GM23248 (cell line): ENCODE measurements at regions not wholly inside any gene's neighbourhood (a gene's known extent, or its start where the extent isn't known, plus 50 kb on each side); places are given as distances from the start of the nearest gene placed in this dataset.

Source experiments
- DNase-seq: peaks from one replicate; pipeline ENCODE4 v3.0.0-alpha.2; 2015
- H2AFZ ChIP-seq: fragments of 200-600 bp; sonication (generic); 2 replicates; pipeline ENCODE4 v1.6.1; 2016; ENCODE audit warnings: antibody characterized with exemption
- H3F3A ChIP-seq: fragments of 200-600 bp; sonication (generic); 2 replicates; pipeline ENCODE4 v1.6.1; 2016; ENCODE audit warnings: mild to moderate bottlenecking, antibody characterized with exemption, mixed run types; ENCODE audit not compliant: insufficient read depth
- H3K27ac ChIP-seq: fragments of 200-600 bp; sonication (generic); 2 replicates; pipeline ENCODE4 v1.5.1; 2016; ENCODE audit warnings: mild to moderate bottlenecking
- H3K27me3 ChIP-seq: fragments of 200-600 bp; sonication (generic); replicated peaks from 2 replicates; pipeline ENCODE4 v1.6.1; 2016; ENCODE audit warnings: mild to moderate bottlenecking; ENCODE audit not compliant: insufficient read depth
- H3K36me3 ChIP-seq: fragments of 200-600 bp; sonication (generic); 2 replicates; pipeline ENCODE4 v1.6.1; 2016; ENCODE audit warnings: low read depth, mild to moderate bottlenecking
- H3K4me1 ChIP-seq: fragments of 200-600 bp; sonication (generic); 2 replicates; pipeline ENCODE4 v1.6.1; 2016; ENCODE audit warnings: mild to moderate bottlenecking; ENCODE audit not compliant: insufficient read depth
- H3K4me2 ChIP-seq: fragments of 200-600 bp; sonication (generic); one replicate; pipeline ENCODE4 v1.6.1; 2016; ENCODE audit warnings: mild to moderate bottlenecking; ENCODE audit not compliant: unreplicated experiment
- H3K4me3 ChIP-seq: fragments of 200-600 bp; sonication (generic); 2 replicates; pipeline ENCODE4 v1.5.1; 2016; ENCODE audit warnings: mild to moderate bottlenecking
- H3K79me2 ChIP-seq: fragments of 200-600 bp; sonication (generic); 2 replicates; pipeline ENCODE4 v1.6.1; 2016; ENCODE audit warnings: mild to moderate bottlenecking; ENCODE audit not compliant: insufficient read depth
- H3K9ac ChIP-seq: fragments of 200-600 bp; sonication (generic); 2 replicates; pipeline ENCODE4 v1.6.1; 2016; ENCODE audit warnings: mild to moderate bottlenecking
- H3K9me2 ChIP-seq: fragments of 200-600 bp; sonication (generic); 2 replicates; pipeline ENCODE4 v1.6.1; 2016; ENCODE audit warnings: mixed run types, mild to moderate bottlenecking, moderate library complexity; ENCODE audit not compliant: insufficient read depth
- H3K9me3 ChIP-seq: fragments of 200-600 bp; sonication (generic); one replicate; pipeline ENCODE4 v1.6.1; 2017; ENCODE audit warnings: low read depth
- H4K20me1 ChIP-seq: fragments of 200-600 bp; sonication (generic); 2 replicates; pipeline ENCODE4 v1.6.0; 2016; ENCODE audit not compliant: insufficient read depth
- EZH2 ChIP-seq: fragments of 200-600 bp; sonication (generic); IDR thresholded peaks from 2 replicates; pipeline ENCODE4 v1.6.1; 2018; ENCODE audit warnings: antibody characterized with exemption, mild to moderate bottlenecking; ENCODE audit not compliant: insufficient read depth, poor library complexity, severe bottlenecking
- EZH2phosphoT487 ChIP-seq: fragments of 200-600 bp; sonication (generic); IDR thresholded peaks from 2 replicates; pipeline ENCODE4 v1.6.1; 2018; ENCODE audit warnings: antibody characterized with exemption, moderate library complexity, mild to moderate bottlenecking, low read depth; ENCODE audit not compliant: insufficient read depth
- WGBS, 2 experiments: methylation state at CpG; one replicate each; pipeline ENCODE4 v1.1.6; 2015 to 2017; ENCODE audit warnings: low lambda C conversion rate in 2 of 2, low coverage in 1 of 2; ENCODE audit errors: missing lambda C conversion rate in 2 of 2; 5-methylcytosine and 5-hydroxymethylcytosine counted together
- in situ Hi-C: fragments of 300-500 bp; cut with MboI; formaldehyde crosslinking; loops from 2 replicates; pipeline ENCODE4 v1.15.0; 2020

- Histone ChIP-seq H3K4me3 (no peak overlapping the region), H3K27ac (no peak overlapping the region), H3F3A (0 out of 2 replicates have a peak, but pooled peaks cover 9% of the 10 kb centered on the region), H3K4me1 (peaks cover 8% of the 10 kb centered on the region), H2AFZ (no peak overlapping the region), H3K79me2 (no peaks in the 10 kb centered on the region), H3K9ac (no peak overlapping the region), H3K9me3 (no peaks in the 10 kb centered on the region), H3K9me2 (no peaks in the 10 kb centered on the region), H3K4me2 (no peak overlapping the region), H4K20me1 (no peaks in the 10 kb centered on the region), H3K36me3 (no peaks in the 10 kb centered on the region), H3K27me3 (no peaks in the 10 kb centered on the region)
- in situ Hi-C loops, result no loop called here
- 86 to 90% methylated on average over 19 of the region's 19 CpGs for WGBS, 2 experiments
- DNase-seq, result no peak
- TF ChIP-seq EZH2phosphoT487 (no peak), EZH2 (no peak)
Measured at GRCh38 chr5:139740138-139740991, 55.2 kb upstream of the PSD2 start.

GRCh38 chr5:139740992-139741672 is 54.5 kb upstream of the PSD2 start:
- Histone ChIP-seq H3K36me3 (no peaks in the 10 kb centered on the region), H3K9me2 (no peaks in the 10 kb centered on the region), H3F3A (0 out of 2 replicates have a peak, but pooled peaks cover 15% of the 10 kb centered on the region), H3K9ac (no peak overlapping the region), H3K4me1 (peaks cover 15% of the 10 kb centered on the region), H3K4me2 (no peak overlapping the region), H3K9me3 (no peaks in the 10 kb centered on the region), H4K20me1 (no peaks in the 10 kb centered on the region), H2AFZ (no peak overlapping the region), H3K27ac (no peak overlapping the region), H3K4me3 (no peak overlapping the region), H3K79me2 (no peaks in the 10 kb centered on the region), H3K27me3 (no peaks in the 10 kb centered on the region)
- TF ChIP-seq EZH2 (no peak), EZH2phosphoT487 (no peak)
- in situ Hi-C loops, result no loop called here
- no peak for DNase-seq
- WGBS, 2 experiments, result 82 to 83% methylated on average over 6 of the region's 6 CpGs

GRCh38 chr5:139741823-139742172 is 53.8 kb upstream of the PSD2 start:
- H3K9me2 ChIP-seq, result no peaks in the 10 kb centered on the region
- 72 to 76% methylated on average over 3 of the region's 3 CpGs for WGBS, 2 experiments
- 0 out of 2 replicates have a peak, but pooled peaks cover 15% of the 10 kb centered on the region for H3F3A ChIP-seq
- H3K4me2 ChIP-seq, result no peak overlapping the region
- H3K9ac ChIP-seq, result no peak overlapping the region
- no peak overlapping the region for H3K27ac ChIP-seq
- H4K20me1 ChIP-seq, result no peaks in the 10 kb centered on the region
- no peak overlapping the region for H3K4me3 ChIP-seq
- H2AFZ ChIP-seq, result no peak overlapping the region
- TF ChIP-seq EZH2 (no peak), EZH2phosphoT487 (no peak)
- H3K36me3 ChIP-seq, result no peaks in the 10 kb centered on the region
- in situ Hi-C loops, result no loop called here
- no peak for DNase-seq
- no peaks in the 10 kb centered on the region for H3K27me3 ChIP-seq
- peaks cover 21% of the 10 kb centered on the region for H3K4me1 ChIP-seq
- H3K9me3 ChIP-seq, result no peaks in the 10 kb centered on the region
- no peaks in the 10 kb centered on the region for H3K79me2 ChIP-seq

GRCh38 chr5:139742173-139742903 is 53.3 kb upstream of the PSD2 start:
- DNase-seq, result no peak
- Histone ChIP-seq H3K36me3 (no peaks in the 10 kb centered on the region), H3K9me3 (no peaks in the 10 kb centered on the region), H3K9me2 (no peaks in the 10 kb centered on the region), H3K4me2 (no peak overlapping the region), H3F3A (0 out of 2 replicates have a peak, but pooled peaks cover 15% of the 10 kb centered on the region), H3K9ac (no peak overlapping the region), H3K4me3 (no peak overlapping the region), H4K20me1 (no peaks in the 10 kb centered on the region), H3K27ac (no peak overlapping the region), H2AFZ (no peak overlapping the region), H3K27me3 (no peaks in the 10 kb centered on the region), H3K79me2 (no peaks in the 10 kb centered on the region), H3K4me1 (peaks cover 26% of the 10 kb centered on the region)
- 85 to 86% methylated on average over 14 of the region's 14 CpGs for WGBS, 2 experiments
- in situ Hi-C loops, result no loop called here
- TF ChIP-seq EZH2 (no peak), EZH2phosphoT487 (no peak)
